NB4 (cell line): ENCODE measurements at regions not wholly inside any gene's neighbourhood (a gene's known extent, or its start where the extent isn't known, plus 50 kb on each side); places are given as distances from the start of the nearest gene placed in this dataset.

ENCODE experiments used
- DNase-seq: peaks from one replicate; pipeline ENCODE4 v3.0.0; 2010; ENCODE audit warnings: low read depth
- H3K4me3 ChIP-seq: one replicate; pipeline ENCODE4 v1.5.1; 2011; ENCODE audit warnings: mild to moderate bottlenecking, low read depth, low read length, moderate library complexity
- MYC ChIP-seq: IDR thresholded peaks from 2 replicates; pipeline ENCODE4 v1.6.1; 2011; ENCODE audit warnings: low read depth, low read length
- POLR2A ChIP-seq: IDR thresholded peaks from 2 replicates; pipeline ENCODE4 v1.6.1; 2011; ENCODE audit warnings: mild to moderate bottlenecking; ENCODE audit not compliant: insufficient read length; ENCODE audit errors: extremely low read depth
- TF ChIP-seq, protein P1 (sequence below): IDR thresholded peaks from one replicate; pipeline ENCODE4 v1.5.1; 2012; ENCODE audit warnings: low read depth, low read length
- TF ChIP-seq, protein P2 (sequence below): IDR thresholded peaks from 2 replicates; pipeline ENCODE4 v1.6.1; 2011; ENCODE audit warnings: low read depth, low read length

DNA sequence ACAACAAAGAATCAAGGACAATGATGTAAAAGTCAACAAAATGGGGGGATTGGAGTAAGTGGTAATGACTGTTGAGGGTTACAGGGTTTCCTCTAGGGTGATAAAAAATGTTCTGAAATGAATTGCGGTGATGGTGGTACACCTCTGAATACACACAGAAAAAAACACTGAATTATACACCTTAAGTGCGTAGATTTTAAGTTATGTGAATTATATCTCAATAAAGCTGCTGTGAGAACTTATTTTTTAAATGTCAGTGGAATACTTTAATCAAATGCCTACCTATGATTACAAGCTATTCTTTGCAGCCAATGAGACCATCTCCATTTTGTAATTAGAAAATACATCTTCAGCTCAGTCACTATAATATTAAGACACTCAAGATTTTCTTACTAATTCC lies 53.5 kb downstream of the ZNF608 start:
- DNase-seq, result no peak
- no peak overlapping the region for H3K4me3 ChIP-seq
- TF ChIP-seq MYC, result no peak
- TF ChIP-seq, protein P1, sequence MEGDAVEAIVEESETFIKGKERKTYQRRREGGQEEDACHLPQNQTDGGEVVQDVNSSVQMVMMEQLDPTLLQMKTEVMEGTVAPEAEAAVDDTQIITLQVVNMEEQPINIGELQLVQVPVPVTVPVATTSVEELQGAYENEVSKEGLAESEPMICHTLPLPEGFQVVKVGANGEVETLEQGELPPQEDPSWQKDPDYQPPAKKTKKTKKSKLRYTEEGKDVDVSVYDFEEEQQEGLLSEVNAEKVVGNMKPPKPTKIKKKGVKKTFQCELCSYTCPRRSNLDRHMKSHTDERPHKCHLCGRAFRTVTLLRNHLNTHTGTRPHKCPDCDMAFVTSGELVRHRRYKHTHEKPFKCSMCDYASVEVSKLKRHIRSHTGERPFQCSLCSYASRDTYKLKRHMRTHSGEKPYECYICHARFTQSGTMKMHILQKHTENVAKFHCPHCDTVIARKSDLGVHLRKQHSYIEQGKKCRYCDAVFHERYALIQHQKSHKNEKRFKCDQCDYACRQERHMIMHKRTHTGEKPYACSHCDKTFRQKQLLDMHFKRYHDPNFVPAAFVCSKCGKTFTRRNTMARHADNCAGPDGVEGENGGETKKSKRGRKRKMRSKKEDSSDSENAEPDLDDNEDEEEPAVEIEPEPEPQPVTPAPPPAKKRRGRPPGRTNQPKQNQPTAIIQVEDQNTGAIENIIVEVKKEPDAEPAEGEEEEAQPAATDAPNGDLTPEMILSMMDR, result no peak

DNA sequence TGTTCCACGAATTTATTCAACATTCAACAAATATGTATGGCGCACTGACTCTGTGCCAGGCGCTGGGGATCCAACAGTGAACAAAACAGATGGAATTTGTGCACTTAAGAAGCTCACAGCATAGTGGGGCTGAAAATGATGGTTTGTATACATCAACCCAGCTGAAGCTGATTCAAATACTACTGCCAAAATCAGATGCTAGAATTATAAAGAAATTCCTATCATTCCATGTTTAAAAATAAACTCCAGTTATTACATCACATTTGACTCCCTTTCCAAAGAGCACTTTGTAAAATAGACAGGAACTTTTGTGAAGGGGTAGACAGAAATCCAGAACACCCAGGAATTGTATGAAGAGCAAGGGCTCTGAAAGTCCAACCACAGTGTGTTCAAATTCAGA lies 54.1 kb downstream of the ZNF608 start:
- TF ChIP-seq, protein P2, sequence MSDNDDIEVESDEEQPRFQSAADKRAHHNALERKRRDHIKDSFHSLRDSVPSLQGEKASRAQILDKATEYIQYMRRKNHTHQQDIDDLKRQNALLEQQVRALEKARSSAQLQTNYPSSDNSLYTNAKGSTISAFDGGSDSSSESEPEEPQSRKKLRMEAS, result no peak
- DNase-seq, result no peak

DNA sequence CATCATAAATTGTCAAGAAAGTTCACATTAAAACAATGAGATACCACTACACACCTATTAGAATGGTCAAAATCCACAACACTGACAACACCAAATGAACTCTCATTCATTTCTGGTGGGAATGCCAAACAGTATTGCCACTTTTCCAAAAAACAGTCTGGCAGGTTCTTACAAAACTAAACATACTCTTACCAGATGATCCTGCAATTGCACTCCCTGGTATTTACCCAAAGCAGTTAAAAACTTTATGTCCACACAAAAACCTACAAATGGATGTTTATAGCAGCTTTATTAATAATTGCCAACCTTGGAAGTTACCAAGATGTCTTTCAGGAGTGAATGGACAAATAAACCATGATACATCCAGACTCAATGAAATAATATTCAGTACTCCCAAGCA lies 56.8 kb downstream of the ZNF608 start:
- H3K4me3 ChIP-seq, result no peak overlapping the region
- TF ChIP-seq, protein P1, result no peak
- no peak for TF ChIP-seq MYC
- TF ChIP-seq, protein P2, result no peak
- TF ChIP-seq POLR2A, result no peak
- DNase-seq, result no peak

More for the DNA sequence above, 54.1 kb downstream of the ZNF608 start:
- no peak overlapping the region for H3K4me3 ChIP-seq

DNA sequence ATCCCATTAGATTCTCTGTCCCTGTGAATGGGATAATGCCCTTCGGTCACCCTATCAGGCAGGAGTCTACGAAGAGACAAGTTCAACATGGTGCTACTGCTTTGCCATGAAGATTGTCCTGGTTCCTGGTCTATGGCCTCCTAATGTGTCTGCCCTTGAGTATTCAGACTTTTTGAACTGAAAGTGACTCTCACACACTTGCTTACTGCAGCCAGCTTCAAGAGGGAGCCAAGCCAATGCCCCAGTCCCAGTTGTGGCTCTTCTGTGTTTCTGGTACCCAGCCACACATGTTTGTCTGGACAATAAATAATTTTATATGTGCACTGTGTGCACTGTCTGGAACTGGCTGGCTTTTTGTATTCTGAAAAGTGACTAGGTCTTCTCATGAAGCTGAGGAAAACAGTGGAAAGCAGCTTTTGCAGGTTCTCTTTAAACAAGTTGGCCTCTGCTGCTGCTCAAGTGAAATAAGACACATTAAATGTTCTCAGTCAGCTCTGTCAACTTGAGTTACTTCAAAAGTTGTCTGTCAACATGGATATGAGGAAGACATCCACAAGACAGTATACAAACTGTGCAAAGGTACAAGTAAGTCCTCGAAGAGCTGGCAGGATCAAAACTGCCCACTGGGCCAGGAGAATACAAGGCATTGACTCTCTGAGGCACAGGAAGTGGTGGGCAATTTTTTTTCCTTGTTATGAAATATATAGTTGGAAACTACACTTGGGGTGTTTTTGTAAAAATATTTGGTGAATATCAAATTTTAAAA lies 60.0 kb downstream of the ZNF608 start:
- no peak for TF ChIP-seq POLR2A
- DNase-seq, result no peak

DNA sequence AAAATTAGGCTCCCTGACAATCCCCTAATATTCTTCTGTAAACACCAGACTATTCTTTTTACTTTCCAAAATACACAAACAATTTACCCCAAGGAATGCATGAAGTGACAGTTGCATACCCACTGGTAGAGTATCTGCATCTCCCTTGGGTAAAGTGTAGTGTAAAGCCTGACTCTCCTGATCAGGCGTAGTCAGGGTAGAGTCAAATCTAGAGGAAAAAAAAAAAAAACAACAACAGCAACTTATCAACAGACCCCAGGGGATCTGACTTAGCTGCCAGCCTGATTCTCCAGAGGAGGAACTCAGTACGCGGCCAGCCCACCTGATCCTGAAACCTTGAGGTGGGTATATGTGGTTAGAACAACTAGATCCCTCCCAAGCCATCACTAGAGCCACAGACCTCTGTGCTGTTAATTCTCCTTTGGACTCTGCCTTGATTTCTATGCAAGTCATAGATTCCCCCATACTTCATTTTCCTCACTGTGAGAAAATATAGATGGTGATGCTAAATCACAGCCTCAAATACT lies 61.0 kb downstream of the ZNF608 start:
- no peak overlapping the region for H3K4me3 ChIP-seq
- DNase-seq, result no peak
- TF ChIP-seq POLR2A (no peak), MYC (no peak)
- TF ChIP-seq, protein P2, result no peak
- TF ChIP-seq, protein P1, result no peak

More for the DNA sequence above, 60.0 kb downstream of the ZNF608 start:
- no peak overlapping the region for H3K4me3 ChIP-seq

DNA sequence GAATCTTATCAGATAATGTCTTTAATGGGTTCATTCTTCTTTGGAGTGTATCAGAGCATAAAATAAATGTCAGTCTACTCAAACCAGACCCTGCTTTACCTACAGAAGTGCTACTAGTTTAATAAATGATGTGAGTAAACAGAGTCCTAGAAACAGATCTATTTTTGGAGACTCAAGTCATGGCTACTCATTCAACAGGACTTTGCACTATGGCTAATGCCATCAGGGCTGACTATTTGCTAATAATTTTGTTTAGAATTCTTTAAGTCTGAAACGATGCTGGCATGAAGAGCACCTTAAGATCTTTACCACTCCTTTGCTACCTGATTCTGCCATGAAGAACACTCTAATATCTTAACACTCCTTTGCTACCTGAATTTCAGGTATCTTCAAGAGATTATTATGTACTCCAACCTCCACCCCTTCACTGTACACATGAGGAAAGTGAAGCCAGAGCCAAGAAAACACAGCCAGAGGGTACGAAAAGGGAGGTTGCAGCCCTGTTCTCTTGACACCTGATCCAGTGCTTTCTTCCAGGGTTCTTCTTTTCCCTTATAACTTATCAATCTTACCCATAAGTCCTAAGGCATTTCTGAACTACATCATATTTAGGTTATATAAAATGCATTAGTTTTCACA lies 62.4 kb downstream of the ZNF608 start:
- TF ChIP-seq, protein P1, result no peak
- TF ChIP-seq POLR2A (no peak), MYC (no peak)
- TF ChIP-seq, protein P2, result no peak
- DNase-seq, result no peak
- H3K4me3 ChIP-seq, result no peak overlapping the region
